ENCODE measurements at regions not wholly inside any gene's neighbourhood (a gene's known extent, or its start where the extent isn't known, plus 50 kb on each side); places are given as distances from the start of the nearest gene placed in this dataset.

- no peak for TF ChIP-seq CTCF (IDR thresholded peaks at IDR 0.05)
- no peak for TF ChIP-seq POLR2A (IDR thresholded peaks at IDR 0.05)
- no peak for TF ChIP-seq POLR2AphosphoS5 (IDR thresholded peaks at IDR 0.05; ENCODE audit: insufficient read depth in 1 of 2, low read depth in 1 of 2)
Observed at GRCh38 chr18:49673281-49673680, 111.4 kb downstream of the LIPG start.

Data from vagina (tissue), 2 donors.